ENCODE measurements at regions not wholly inside any gene's neighbourhood (a gene's known extent, or its start where the extent isn't known, plus 50 kb on each side); places are given as distances from the start of the nearest gene placed in this dataset.

GRCh38 chr13:87872813-87873212 lies 201.6 kb downstream of the SLITRK5 start (continued):
- no peak for TF ChIP-seq REST (IDR thresholded peaks at IDR 0.05; ENCODE audit: unreplicated experiment)
- no peak for TF ChIP-seq CREB1 (CRISPR knock-in tag; IDR thresholded peaks at IDR 0.05; ENCODE audit: low read depth)

- no peak for ATAC-seq
- no peak overlapping the region for H3K27ac Mint-ChIP-seq
- H3K4me1 Mint-ChIP-seq, result peaks cover 3% of the 10 kb centered on the region; the same call in 1 of the 3 replicates
- Histone ChIP-seq H3K9me2 (ENCODE audit: insufficient read depth) (peaks cover 12% of the 10 kb centered on the region; the same call in 1 of the 2 replicates), H3K27me3 (ENCODE audit: insufficient read depth) (no peaks in the 10 kb centered on the region), H3K4me2 (no peak overlapping the region), H3K4me1 (ENCODE audit: insufficient read depth) (no peaks in the 10 kb centered on the region; the same call in 1 of the 2 replicates), H3K4me3 (no peak overlapping the region), H4K20me1 (replicated peaks; ENCODE audit: insufficient read depth) (no peaks in the 10 kb centered on the region), H3K27ac (ENCODE audit: low read depth) (no peak overlapping the region), H3F3A (replicated peaks; ENCODE audit: low read depth) (no peaks in the 10 kb centered on the region), H3K79me2 (replicated peaks; ENCODE audit: insufficient read depth) (no peaks in the 10 kb centered on the region), H2AFZ (no peak overlapping the region), H3K36me3 (ENCODE audit: insufficient read depth) (no peaks in the 10 kb centered on the region)
- no peaks in the 10 kb centered on the region for H3K27me3 Mint-ChIP-seq (ENCODE audit: insufficient read depth, low read depth, poor library complexity)
- H3K36me3 Mint-ChIP-seq (ENCODE audit: low read depth), result no peaks in the 10 kb centered on the region
- no peak overlapping the region for H3K4me3 Mint-ChIP-seq
- no peak for DNase-seq (ENCODE audit: low spot score)
- no peaks in the 10 kb centered on the region for H3K9me3 Mint-ChIP-seq
- TF ChIP-seq ETS1 (IDR thresholded peaks at IDR 0.05) (no peak), ZNF331 (CRISPR knock-in tag; IDR thresholded peaks at IDR 0.05; ENCODE audit: low read depth) (no peak), REST (IDR thresholded peaks at IDR 0.05; ENCODE audit: unreplicated experiment) (no peak), EZH2phosphoT487 (IDR thresholded peaks at IDR 0.05; ENCODE audit: unreplicated experiment) (no peak), JUNB (IDR thresholded peaks at IDR 0.05; ENCODE audit: unreplicated experiment) (no peak), POLR2AphosphoS5 (IDR thresholded peaks at IDR 0.05; ENCODE audit: low read depth) (no peak), ZNF462 (CRISPR knock-in tag; IDR thresholded peaks at IDR 0.05) (no peak), CTCF (conservative IDR thresholded peaks at IDR 0.05; ENCODE audit: low read depth in 2 of 2) (no peak)
Observed at GRCh38 chr13:87877477-87877876, 206.3 kb downstream of the SLITRK5 start.

Data from GM23338 (cell line).